Lower lobe of right lung (tissue), 2 donors: ENCODE measurements at regions not wholly inside any gene's neighbourhood (a gene's known extent, or its start where the extent isn't known, plus 50 kb on each side); places are given as distances from the start of the nearest gene placed in this dataset.

ENCODE experiments used
- ATAC-seq, 2 donors: fragments of 200-7000 bp; cut with Tn5 transposase; one replicate each; pipeline ENCODE4 v1.9.1; 2020 to 2022; ENCODE audit warnings: mild to moderate bottlenecking in 2 of 2, moderate library complexity in 2 of 2
- DNase-seq: peaks from one replicate; pipeline ENCODE4 v3.0.0-alpha.2; 2020
- H3K27ac ChIP-seq: fragments of 200-600 bp; one replicate; pipeline ENCODE4 v1.8.0; 2022
- H3K27me3 ChIP-seq: fragments of 200-600 bp; one replicate; pipeline ENCODE4 v1.8.0; 2022; ENCODE audit warnings: low read depth
- H3K36me3 ChIP-seq: fragments of 200-600 bp; one replicate; pipeline ENCODE4 v1.8.0; 2022; ENCODE audit warnings: mild to moderate bottlenecking
- H3K4me1 ChIP-seq: fragments of 200-600 bp; one replicate; pipeline ENCODE4 v1.8.0; 2022
- H3K4me3 ChIP-seq: fragments of 200-600 bp; one replicate; pipeline ENCODE4 v1.8.0; 2022; ENCODE audit warnings: mild to moderate bottlenecking
- H3K9me3 ChIP-seq: fragments of 200-600 bp; one replicate; pipeline ENCODE4 v1.8.0; 2022
- intact Hi-C: fragments of 100-400 bp; cut with DNase I; formaldehyde crosslinking; loops from one replicate; pipeline ENCODE4 v1.11.0; 2022
- TF ChIP-seq, protein P1 (sequence below): fragments of 200-600 bp; IDR thresholded peaks from one replicate; pipeline ENCODE4 v1.8.0; 2022; ENCODE audit warnings: antibody characterized with exemption, mild to moderate bottlenecking
- donor health status: DM: no; HTN: yes; CAD: no; lungs with severe emphysema.

DNA sequence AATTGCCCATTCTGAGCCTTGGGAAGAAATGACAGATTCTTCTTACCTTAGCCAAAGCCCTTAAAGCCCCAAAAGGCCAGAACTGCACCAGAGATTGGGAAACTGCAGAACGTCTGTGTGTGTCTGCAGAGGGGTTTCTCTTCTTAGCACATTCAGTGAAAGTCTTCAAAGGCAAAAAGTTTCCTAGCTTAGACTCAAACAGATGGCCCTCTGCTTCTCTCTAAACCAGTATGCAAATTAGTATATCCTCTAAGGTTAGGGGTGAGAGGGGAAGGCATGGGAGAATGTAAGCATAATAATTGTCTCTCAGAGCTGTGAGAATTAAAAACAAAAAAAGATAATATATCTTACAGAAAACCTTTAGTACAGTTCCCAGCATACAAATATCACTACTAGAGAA lies 334.0 kb upstream of the MCTP2 start:
- Histone ChIP-seq H3K9me3 (no peaks in the 10 kb centered on the region), H3K36me3 (no peaks in the 10 kb centered on the region), H3K27me3 (no peaks in the 10 kb centered on the region), H3K27ac (no peak overlapping the region), H3K4me3 (no peak overlapping the region), H3K4me1 (no peaks in the 10 kb centered on the region)
- DNase-seq: no peak
- TF ChIP-seq, protein P1, sequence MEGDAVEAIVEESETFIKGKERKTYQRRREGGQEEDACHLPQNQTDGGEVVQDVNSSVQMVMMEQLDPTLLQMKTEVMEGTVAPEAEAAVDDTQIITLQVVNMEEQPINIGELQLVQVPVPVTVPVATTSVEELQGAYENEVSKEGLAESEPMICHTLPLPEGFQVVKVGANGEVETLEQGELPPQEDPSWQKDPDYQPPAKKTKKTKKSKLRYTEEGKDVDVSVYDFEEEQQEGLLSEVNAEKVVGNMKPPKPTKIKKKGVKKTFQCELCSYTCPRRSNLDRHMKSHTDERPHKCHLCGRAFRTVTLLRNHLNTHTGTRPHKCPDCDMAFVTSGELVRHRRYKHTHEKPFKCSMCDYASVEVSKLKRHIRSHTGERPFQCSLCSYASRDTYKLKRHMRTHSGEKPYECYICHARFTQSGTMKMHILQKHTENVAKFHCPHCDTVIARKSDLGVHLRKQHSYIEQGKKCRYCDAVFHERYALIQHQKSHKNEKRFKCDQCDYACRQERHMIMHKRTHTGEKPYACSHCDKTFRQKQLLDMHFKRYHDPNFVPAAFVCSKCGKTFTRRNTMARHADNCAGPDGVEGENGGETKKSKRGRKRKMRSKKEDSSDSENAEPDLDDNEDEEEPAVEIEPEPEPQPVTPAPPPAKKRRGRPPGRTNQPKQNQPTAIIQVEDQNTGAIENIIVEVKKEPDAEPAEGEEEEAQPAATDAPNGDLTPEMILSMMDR: no peak
- no peak for ATAC-seq
- intact Hi-C loops: no loop called here

DNA sequence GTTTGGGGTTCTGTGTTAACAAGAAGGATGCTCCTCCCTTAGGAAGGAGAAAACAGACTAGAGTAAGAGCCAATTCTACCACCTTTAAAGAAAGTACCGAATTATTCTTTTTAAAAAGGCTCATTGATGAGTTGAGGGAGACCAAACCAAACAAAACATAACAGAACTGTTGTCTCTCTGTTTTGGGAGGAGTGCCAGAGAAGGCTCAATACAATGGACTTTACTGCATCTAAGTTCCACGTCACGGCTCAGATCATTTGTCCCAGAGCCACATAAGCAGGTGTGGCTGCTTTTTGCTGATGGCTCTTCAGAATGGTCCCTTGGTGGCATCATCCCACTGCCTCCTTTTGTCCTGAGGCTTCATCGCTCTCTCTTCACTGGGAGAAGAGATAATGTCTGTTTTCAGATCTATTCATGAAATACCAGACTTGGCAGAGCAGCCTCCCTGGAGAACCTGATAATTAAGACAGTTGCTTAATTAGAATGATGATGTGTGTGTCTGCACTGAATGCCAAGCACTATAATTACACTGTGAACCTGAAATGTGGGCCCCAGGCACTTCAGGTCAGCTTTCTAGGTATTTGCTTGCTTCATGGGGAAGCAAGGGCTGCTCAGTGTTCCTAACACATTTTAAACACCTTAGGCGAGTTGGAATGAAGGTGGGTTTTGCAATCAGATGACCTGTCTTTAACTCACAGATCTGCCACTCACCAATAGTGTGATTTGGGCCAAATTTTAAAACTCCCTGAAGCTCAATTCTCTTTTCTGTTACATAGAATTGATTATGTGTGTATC lies 335.2 kb upstream of the MCTP2 start:
- H3K4me3 ChIP-seq: no peak overlapping the region
- no peaks in the 10 kb centered on the region for H3K9me3 ChIP-seq
- DNase-seq (no peak), ATAC-seq (no peak)
- TF ChIP-seq, protein P1: no peak
- H3K36me3 ChIP-seq: no peaks in the 10 kb centered on the region
- intact Hi-C loops: no loop called here
- no peaks in the 10 kb centered on the region for H3K27me3 ChIP-seq
- H3K27ac ChIP-seq: no peak overlapping the region
- H3K4me1 ChIP-seq: no peaks in the 10 kb centered on the region

DNA sequence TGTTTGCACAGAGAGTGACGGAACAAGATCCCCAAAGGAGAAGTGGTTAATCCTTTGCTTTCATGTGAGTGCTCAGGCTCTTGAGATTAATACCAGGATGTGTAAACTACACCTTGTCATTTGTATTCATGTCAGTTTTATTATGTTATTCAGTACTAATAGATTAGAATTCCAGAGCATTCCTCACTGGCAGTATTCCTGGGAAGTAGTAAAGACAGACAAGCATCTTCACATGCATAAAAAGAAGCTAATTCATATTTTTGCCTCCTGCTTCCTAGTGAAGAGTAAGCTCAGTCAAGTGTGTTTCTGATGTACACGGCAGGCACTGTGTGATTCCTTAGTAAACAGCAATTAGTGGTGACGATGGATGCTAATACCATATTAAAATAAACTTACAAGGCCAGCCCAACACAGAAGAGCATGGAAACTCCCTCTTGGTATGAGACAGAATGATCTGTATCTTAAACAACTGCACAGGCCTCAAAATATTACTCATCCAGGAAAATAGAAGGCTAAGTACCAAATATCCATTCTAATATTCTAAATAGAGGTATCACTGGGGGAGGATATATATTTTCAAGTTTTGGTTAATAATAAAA lies 336.8 kb upstream of the MCTP2 start:
- TF ChIP-seq, protein P1: no peak
- Histone ChIP-seq H3K36me3 (no peaks in the 10 kb centered on the region), H3K27me3 (no peaks in the 10 kb centered on the region), H3K4me1 (no peaks in the 10 kb centered on the region), H3K9me3 (no peaks in the 10 kb centered on the region), H3K27ac (no peak overlapping the region), H3K4me3 (no peak overlapping the region)
- intact Hi-C loops: no loop called here
- ATAC-seq (no peak), DNase-seq (no peak)

GRCh38 chr15:93887151-93887550 lies 344.2 kb upstream of the MCTP2 start:
- no peak for DNase-seq
- intact Hi-C loops: no loop called here
- Histone ChIP-seq H3K9me3 (no peaks in the 10 kb centered on the region), H3K27ac (no peak overlapping the region), H3K4me3 (no peak overlapping the region), H3K4me1 (no peaks in the 10 kb centered on the region), H3K27me3 (no peaks in the 10 kb centered on the region), H3K36me3 (no peaks in the 10 kb centered on the region)
- ATAC-seq: no peak
- TF ChIP-seq, protein P1: no peak

- Histone ChIP-seq H3K27ac (no peak overlapping the region), H3K27me3 (no peaks in the 10 kb centered on the region), H3K36me3 (no peaks in the 10 kb centered on the region), H3K4me3 (no peak overlapping the region), H3K4me1 (no peaks in the 10 kb centered on the region), H3K9me3 (no peaks in the 10 kb centered on the region)
- DNase-seq: no peak
- intact Hi-C loops: no loop called here
- no peak for ATAC-seq
- TF ChIP-seq, protein P1: no peak
Measured at GRCh38 chr15:93882779-93883178, 348.6 kb upstream of the MCTP2 start.
